Right lobe of liver (tissue), 4 donors: ENCODE measurements at regions not wholly inside any gene's neighbourhood (a gene's known extent, or its start where the extent isn't known, plus 50 kb on each side); places are given as distances from the start of the nearest gene placed in this dataset.

Source experiments
- CTCF ChIP-seq, 4 donors: fragments of 200-600 bp in 3 of 4; fragments of 450-650 bp in 1 of 4; IDR thresholded peaks; one replicate each; pipeline versions ENCODE4 v1.5.1 to v1.8.0; 2016 to 2022; ENCODE audit warnings: antibody characterized with exemption in 4 of 4, mild to moderate bottlenecking in 2 of 4
- POLR2A ChIP-seq: fragments of 450-650 bp; IDR thresholded peaks from one replicate; pipeline ENCODE4 v1.6.1; 2017; ENCODE audit warnings: antibody characterized with exemption, mild to moderate bottlenecking
- donor health status: DM: no; HTN: no; CAD: no.
- donor health status: DM: no; HTN: no; CAD: no.
- donor health status: DM: no; HTN: yes; CAD: no.

DNA sequence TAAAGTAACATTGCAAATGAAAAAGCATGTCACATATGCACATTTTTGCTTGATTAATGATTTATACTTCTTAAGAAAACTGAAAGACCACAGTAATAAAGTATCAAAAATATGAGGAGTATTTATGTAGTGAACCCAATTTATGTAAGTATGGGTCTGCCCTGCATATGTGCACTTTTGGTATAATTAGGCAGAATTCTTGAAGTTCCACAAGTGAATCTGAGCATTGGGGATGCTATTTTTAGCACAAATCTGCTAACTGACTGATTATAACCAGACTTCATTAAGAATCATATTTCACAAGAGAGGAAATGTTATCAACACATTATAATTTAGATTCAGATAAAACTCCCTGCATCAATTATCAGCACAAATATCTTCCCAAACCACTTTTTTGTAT, 407.1 kb upstream of the LRRC4C start:
- TF ChIP-seq POLR2A (no peak), CTCF (IDR thresholded peaks at IDR 0.05) (no peak)
